Ovary (tissue), 7 donors: ENCODE measurements at regions not wholly inside any gene's neighbourhood (a gene's known extent, or its start where the extent isn't known, plus 50 kb on each side); places are given as distances from the start of the nearest gene placed in this dataset.

ENCODE experiments used
- DNase-seq, 5 donors: peaks; one replicate each; pipeline ENCODE4 v3.0.0-alpha.2; 2019 to 2020
- H3K27ac ChIP-seq, 2 donors: fragments of 200-600 bp; one replicate each; pipeline versions ENCODE4 v1.5.1 to v1.8.0; 2019 to 2022
- H3K27me3 ChIP-seq: fragments of 200-600 bp; one replicate; pipeline ENCODE4 v1.8.0; 2022
- H3K36me3 ChIP-seq: fragments of 200-600 bp; sonication (generic); one replicate; pipeline ENCODE4 v1.5.1; 2019
- H3K4me1 ChIP-seq: one replicate; pipeline ENCODE4 v1.8.1; 2013; ENCODE audit warnings: mild to moderate bottlenecking, moderate library complexity; ENCODE audit not compliant: insufficient read depth
- H3K4me3 ChIP-seq: fragments of 200-600 bp; sonication (generic); one replicate; pipeline ENCODE4 v1.5.1; 2017
- H3K9me3 ChIP-seq, 2 donors: fragments of 200-600 bp in 1 of 2; sonication (generic) in 1 of 2; one replicate each; pipeline versions ENCODE4 v1.5.1 to v1.8.1; 2013 to 2019; ENCODE audit warnings: mild to moderate bottlenecking in 1 of 2, moderate library complexity in 1 of 2
- EP300 ChIP-seq: sonication (generic); formaldehyde crosslinking; IDR thresholded peaks from one replicate; pipeline ENCODE4 v1.6.1; 2017; ENCODE audit warnings: antibody characterized with exemption
- POLR2A ChIP-seq: fragments of 450-650 bp; IDR thresholded peaks from one replicate; pipeline ENCODE4 v1.6.1; 2017; ENCODE audit warnings: antibody characterized with exemption, mild to moderate bottlenecking, moderate library complexity
- WGBS, 3 donors: extraction: QIAGEN DNeasy Blood & Tissue Kit in 1 of 3; methylation state at CpG; one replicate each; pipeline versions ENCODE4 v1.1.5 to v1.1.7; 2013 to 2017; 5-methylcytosine and 5-hydroxymethylcytosine counted together
- intact Hi-C, 4 donors: fragments of 100-400 bp; cut with DNase I; formaldehyde crosslinking; loops; one replicate each; pipeline versions ENCODE4 v1.11.0 to v1.15.1; 2022 to 2023
- TF ChIP-seq, protein P1 (sequence below), 3 donors: fragments of 450-650 bp in 2 of 3; fragments of 200-600 bp in 1 of 3; IDR thresholded peaks; one replicate each; pipeline versions ENCODE4 v1.5.1 to v1.8.0; 2016 to 2022; ENCODE audit warnings: antibody characterized with exemption in 3 of 3, mild to moderate bottlenecking in 1 of 3
- donor health status: DM: no; HTN: no; CAD: no; lungs with moderate emphysema.
- donor health status: DM: no; HTN: no; CAD: no.
- donor health status: Bipolar disorder and iron deficiency.
- donor health status: DM: no; HTN: no; CAD: no.
- donor health status: DM: yes; HTN: yes; CAD: no.

DNA sequence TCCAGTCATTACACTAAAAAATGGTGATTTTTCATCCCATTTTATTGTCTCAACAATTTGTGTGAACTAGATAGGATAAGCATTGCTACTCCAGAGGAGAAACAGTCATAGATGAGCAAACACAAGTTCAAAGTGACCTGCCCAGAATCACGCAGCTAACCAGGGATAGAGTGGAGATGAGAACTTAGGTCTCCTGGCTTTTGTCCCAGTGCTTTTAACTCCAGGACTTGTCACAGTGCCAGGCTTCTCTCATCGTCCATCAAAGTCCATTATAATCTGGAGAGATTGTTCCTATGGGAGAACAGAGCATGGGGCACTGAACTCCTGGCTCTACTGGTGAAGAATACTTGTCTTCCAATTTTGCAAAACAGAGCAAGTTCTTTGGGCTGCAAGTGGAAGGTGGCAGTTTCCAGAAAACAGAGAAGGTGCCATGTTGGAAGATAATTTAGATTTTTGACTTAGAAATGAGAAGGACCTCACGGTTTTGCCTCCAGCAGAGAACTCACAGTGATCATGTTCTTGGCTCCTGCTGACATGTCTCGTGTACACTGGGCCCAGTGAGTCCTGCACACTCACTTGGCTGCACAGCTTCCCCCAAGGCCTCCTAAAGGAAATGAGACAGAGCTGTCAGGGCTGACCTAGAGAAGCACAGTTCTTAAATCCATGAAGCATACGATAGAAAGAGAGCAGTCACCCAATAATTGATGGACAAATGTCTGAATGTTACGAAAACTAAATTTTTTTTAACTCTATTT lies 322.9 kb upstream of the NRP1 start:
- no peak for DNase-seq
- Histone ChIP-seq H3K4me3 (no peak overlapping the region), H3K36me3 (no peaks in the 10 kb centered on the region), H3K4me1 (peaks cover 4% of the 10 kb centered on the region), H3K27me3 (no peaks in the 10 kb centered on the region), H3K9me3 (no peaks in the 10 kb centered on the region), H3K27ac (no peak overlapping the region)
- 73 to 87% (median 85%) methylated on average over 6 of the region's 6 CpGs for WGBS, 3 donors
- TF ChIP-seq POLR2A (no peak), EP300 (no peak)
- TF ChIP-seq, protein P1, sequence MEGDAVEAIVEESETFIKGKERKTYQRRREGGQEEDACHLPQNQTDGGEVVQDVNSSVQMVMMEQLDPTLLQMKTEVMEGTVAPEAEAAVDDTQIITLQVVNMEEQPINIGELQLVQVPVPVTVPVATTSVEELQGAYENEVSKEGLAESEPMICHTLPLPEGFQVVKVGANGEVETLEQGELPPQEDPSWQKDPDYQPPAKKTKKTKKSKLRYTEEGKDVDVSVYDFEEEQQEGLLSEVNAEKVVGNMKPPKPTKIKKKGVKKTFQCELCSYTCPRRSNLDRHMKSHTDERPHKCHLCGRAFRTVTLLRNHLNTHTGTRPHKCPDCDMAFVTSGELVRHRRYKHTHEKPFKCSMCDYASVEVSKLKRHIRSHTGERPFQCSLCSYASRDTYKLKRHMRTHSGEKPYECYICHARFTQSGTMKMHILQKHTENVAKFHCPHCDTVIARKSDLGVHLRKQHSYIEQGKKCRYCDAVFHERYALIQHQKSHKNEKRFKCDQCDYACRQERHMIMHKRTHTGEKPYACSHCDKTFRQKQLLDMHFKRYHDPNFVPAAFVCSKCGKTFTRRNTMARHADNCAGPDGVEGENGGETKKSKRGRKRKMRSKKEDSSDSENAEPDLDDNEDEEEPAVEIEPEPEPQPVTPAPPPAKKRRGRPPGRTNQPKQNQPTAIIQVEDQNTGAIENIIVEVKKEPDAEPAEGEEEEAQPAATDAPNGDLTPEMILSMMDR (IDR thresholded peaks at IDR 0.05): no peak
- intact Hi-C loops: no loop called here

DNA sequence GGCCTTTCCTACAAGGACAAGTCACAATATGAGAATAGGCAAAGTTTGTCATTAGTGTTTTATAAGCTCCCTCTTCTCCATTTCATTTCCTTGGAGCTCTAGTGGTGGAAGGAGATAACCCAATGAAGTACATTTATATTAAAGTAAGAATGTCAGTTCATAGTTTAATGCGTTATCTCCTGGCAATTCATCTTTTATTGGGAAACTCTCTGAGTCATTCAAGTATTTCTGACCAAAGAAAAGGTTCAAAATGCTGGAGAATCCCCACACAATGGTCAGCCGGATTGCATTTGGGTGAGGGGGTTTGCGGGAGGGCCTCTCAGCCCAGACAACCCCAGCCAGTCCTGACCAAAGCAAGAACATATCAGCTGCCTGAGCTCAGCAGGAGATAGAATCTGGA lies 321.5 kb upstream of the NRP1 start:
- H3K4me3 ChIP-seq: no peak overlapping the region
- no peak overlapping the region for H3K27ac ChIP-seq
- H3K36me3 ChIP-seq: no peaks in the 10 kb centered on the region
- no peaks in the 10 kb centered on the region for H3K9me3 ChIP-seq
- no peak for DNase-seq
- TF ChIP-seq, protein P1 (IDR thresholded peaks at IDR 0.05): no peak
- TF ChIP-seq POLR2A (no peak), EP300 (no peak)
- intact Hi-C loops: no loop called here
- H3K27me3 ChIP-seq: no peaks in the 10 kb centered on the region
- no peaks in the 10 kb centered on the region for H3K4me1 ChIP-seq
- 97% methylated on average over 3 of the region's 3 CpGs for WGBS, 3 donors

DNA sequence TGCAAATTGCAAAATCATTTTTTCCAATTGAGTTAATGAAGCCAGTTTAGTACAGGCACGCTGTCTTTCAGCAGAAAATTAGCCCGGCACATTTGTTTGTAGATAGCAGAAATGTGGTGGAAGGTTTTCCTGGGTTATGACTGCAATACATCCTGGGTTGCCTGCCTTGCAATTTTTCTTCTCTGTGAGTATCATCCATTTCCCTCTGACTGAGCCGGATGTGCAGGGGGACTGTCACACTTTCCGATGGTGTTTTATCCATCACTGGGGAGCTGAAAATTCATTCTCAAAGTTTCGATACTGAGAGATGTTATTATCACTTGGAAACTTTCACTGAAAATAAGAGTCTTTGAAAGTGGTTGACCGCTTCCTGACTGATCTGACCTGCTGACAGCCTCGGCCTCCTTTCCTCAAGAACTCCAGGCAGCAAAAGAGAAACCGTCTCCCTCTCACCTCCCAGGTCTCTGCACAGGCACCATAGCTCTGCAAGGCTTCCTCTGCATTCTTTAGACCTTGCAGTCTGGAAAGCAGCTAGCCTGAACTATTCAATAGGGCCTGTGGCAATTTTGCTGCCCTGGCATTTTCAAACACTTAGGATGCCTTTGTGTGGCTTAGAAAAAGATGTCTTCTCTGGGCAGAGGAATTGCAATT lies 320.8 kb upstream of the NRP1 start:
- Histone ChIP-seq H3K27me3 (no peaks in the 10 kb centered on the region), H3K4me3 (no peak overlapping the region), H3K9me3 (no peaks in the 10 kb centered on the region), H3K27ac (no peak overlapping the region), H3K4me1 (no peaks in the 10 kb centered on the region), H3K36me3 (no peaks in the 10 kb centered on the region)
- 93 to 95% (median 93%) methylated on average over 8 of the region's 8 CpGs for WGBS, 3 donors
- intact Hi-C loops: no loop called here
- no peak for DNase-seq
- TF ChIP-seq POLR2A (no peak), EP300 (no peak)
- TF ChIP-seq, protein P1 (IDR thresholded peaks at IDR 0.05): no peak

DNA sequence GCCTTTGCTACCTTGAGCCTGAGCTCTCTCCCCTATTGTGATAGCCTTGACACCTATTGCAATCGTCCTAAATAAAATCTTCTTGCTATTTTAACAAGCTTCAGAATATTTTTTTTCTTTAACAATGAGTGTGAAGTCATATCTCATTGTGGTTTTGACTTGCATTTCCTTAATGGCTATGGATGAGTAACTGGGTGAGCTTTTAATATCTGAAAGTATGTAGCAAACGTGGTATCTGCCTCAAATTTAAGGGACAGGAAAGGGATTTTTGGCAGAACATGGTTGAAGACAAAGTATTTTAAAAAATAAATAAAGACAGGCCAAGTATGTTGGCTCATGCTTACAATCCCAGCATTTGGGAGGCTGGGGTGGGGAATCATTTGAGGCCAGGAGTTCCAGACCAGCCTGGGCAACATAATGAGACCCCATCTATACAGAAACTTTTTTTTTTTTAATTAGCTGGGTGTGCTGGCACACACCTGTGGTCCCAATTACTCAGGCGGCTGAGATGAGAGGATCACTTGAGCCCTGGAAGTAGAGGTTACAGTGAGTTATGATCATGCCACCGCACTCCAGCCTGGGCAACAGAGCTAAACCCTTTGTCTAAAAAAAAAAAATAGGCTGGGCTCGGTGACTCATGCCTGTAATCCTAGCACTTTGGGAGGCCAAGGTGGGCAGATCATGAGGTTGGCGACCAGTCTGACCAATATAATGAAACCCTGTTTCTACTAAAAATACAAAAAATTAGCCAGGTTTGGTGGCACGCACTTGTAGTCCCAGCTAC lies 319.3 kb upstream of the NRP1 start:
- Histone ChIP-seq H3K27me3 (no peaks in the 10 kb centered on the region), H3K4me1 (no peaks in the 10 kb centered on the region), H3K4me3 (no peak overlapping the region), H3K36me3 (no peaks in the 10 kb centered on the region), H3K27ac (no peak overlapping the region), H3K9me3 (no peaks in the 10 kb centered on the region)
- TF ChIP-seq EP300 (no peak), POLR2A (no peak)
- TF ChIP-seq, protein P1 (IDR thresholded peaks at IDR 0.05): no peak
- WGBS, 3 donors: 70 to 77% (median 73%) methylated on average over 7 of the region's 7 CpGs
- intact Hi-C loops: no loop called here
- DNase-seq: no peak
